ENCODE measurements at regions not wholly inside any gene's neighbourhood (a gene's known extent, or its start where the extent isn't known, plus 50 kb on each side); places are given as distances from the start of the nearest gene placed in this dataset.

DNA sequence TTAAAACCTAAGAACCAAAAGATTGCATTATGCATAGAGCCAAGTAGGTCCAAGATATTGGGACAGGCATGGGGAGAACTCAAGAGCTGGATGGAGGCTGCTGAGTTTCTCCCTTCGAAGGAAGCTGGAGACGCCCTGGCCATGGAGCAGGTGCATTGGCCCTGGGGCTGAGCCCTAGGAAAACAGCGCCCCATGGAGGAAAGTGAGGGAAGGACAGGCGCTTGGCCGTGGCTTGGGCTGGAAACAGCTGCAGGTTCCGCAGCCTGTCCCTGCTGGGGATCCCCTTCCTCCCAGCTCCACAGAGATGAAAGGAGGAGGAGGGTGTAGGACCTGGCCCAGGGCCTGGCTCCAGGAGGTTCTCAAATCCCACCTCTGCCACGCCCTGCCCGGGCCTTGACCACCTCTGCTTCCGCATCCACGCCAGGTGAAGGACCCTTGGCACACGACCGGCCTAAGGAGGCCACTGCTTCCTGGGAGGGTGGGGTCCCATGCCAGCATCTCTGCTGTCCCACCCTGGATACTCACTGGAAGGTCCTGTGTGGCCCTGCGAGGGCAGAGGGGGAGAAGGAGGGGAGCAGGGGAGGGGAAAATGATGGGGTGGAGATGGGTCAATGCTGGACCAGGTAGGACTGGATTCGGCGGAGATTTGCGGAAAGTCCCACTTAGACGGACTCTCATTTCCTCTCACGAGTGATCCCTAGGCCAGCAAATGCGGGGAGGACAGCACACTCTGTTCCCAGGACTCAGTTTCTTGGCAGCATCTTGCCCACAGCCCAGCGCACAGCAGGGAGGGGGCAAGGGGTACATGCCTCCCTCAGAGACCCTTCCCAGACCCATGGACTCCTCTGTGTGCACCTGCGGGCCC lies 258.6 kb upstream of the TCERG1L start:
- TF ChIP-seq CTCF (conservative IDR thresholded peaks at IDR 0.05; ENCODE audit: low read depth): no peak
- H3K27ac ChIP-seq: no peak overlapping the region
- CTCF ChIA-PET: interaction anchor here (0.6 to 1.7 kb wide), 3 partner anchors 11 to 1003 kb away, joined by 3 to 5 read pairs (median 3); no protein-coding TSS in a partner anchor
- DNase-seq (ENCODE audit: low spot score): no peak
- POLR2A ChIA-PET (ENCODE audit: low non-redundant PET): no interaction called here

DNA sequence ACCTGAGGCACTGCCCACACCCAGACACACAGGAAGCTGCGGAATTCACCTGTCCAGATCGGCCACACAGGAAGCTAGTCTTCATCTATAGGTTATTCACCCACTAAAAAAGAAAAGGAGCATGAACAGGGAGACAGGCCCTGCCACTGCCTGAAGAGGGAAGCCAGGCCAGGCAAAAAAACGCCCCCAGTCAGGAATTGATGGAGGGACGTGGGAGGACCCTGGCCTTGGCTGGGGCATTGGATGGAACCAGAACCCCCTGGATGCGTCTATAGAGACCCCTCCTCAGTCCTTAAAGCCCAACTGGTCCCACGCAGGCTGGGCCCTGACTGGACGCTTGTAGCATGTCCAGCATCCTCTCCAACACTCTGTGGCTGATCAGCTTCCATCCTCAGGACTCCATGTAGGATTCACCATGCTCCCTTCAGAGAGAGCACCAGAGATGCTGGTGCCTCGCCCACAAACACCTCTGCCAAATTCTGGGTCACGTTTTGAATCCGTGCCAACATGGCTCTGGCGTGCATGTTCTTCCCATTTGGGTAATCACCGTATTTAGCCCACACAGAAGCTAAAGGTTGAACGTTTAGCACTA lies 259.3 kb upstream of the TCERG1L start:
- ChIA-PET CTCF (interaction anchor here (0.6 kb wide), 1 partner anchor 1004 kb away, joined by 3 read pairs; no protein-coding TSS in a partner anchor), POLR2A (ENCODE audit: low non-redundant PET) (no interaction called here)
- no peak overlapping the region for H3K27ac ChIP-seq
- no peak for TF ChIP-seq CTCF (conservative IDR thresholded peaks at IDR 0.05; ENCODE audit: low read depth)
- DNase-seq (ENCODE audit: low spot score): no peak

GRCh38 chr10:131571346-131571745 lies 259.8 kb upstream of the TCERG1L start:
- no peak overlapping the region for H3K27ac ChIP-seq
- ChIA-PET CTCF (no interaction called here), POLR2A (ENCODE audit: low non-redundant PET) (no interaction called here)
- no peak for DNase-seq (ENCODE audit: low spot score)
- no peak for TF ChIP-seq CTCF (conservative IDR thresholded peaks at IDR 0.05; ENCODE audit: low read depth)

DNA sequence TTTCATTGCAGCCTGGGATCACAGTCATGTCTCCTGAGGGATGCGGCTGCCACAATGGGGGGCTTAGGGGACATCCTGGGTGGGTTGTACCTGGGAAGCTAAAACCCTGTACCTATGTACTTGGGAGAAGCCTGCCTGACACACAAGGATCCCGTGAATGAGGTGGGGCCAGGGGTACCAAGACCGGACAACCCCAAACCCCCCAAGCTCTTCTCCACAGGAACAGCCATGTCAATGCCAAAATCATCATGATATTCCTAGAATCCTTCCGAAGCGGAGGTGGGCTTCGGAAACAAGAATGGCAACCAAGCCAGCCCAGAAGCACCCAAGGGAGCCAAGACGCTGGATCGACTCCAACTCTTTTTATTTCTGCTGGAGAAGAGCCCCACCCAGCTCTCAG lies 260.3 kb upstream of the TCERG1L start:
- DNase-seq (ENCODE audit: low spot score): no peak
- POLR2A ChIA-PET (ENCODE audit: low non-redundant PET): no interaction called here
- H3K27ac ChIP-seq: no peak overlapping the region
- CTCF ChIA-PET: no interaction called here
- no peak for TF ChIP-seq CTCF (conservative IDR thresholded peaks at IDR 0.05; ENCODE audit: low read depth)

DNA sequence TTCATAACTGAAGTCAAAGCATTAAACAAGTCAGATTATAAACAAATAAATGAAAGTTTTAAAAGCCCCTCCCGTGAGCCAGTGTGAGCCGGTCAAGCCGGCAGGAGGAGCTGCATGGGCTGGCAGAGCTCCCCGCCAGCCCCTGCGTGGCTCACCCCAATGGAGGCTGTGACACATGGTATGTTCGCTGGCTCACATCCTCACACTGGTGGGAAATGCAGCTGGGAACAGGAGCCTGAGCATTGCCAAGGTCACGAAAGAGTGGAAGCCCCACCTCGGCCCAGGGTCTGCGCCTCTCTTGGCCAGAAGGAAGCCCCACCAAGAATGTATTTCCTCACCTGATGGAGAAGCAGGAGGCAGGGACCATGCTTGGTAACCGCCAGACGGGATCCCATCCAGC lies 261.7 kb upstream of the TCERG1L start:
- ChIA-PET POLR2A (ENCODE audit: low non-redundant PET) (no interaction called here), CTCF (interaction anchor here (0.7 to 0.9 kb wide), 2 partner anchors 13 to 78 kb away, joined by 3 read pairs; no protein-coding TSS in a partner anchor)
- H3K27ac ChIP-seq: no peak overlapping the region
- no peak for TF ChIP-seq CTCF (conservative IDR thresholded peaks at IDR 0.05; ENCODE audit: low read depth)
- DNase-seq (ENCODE audit: low spot score): no peak

DNA sequence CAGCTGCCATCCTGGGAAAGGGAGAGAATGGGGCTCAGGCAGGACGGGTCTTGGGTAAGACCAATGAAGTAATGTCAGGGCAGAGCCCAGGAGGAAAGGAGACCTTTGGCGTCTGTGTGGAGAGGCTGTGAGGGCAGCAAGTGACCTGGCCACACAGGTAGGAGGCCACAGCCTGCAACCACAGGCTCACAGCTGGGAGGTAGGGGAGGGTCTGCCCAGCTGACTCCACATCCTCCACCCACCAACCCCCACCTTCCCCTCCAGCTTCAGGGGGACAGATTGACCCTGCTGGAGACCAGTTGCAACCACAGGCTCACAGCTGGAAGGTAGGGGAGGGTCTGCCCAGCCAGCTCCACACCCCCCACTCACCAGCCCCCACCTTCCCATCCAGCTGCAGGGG lies 262.2 kb upstream of the TCERG1L start:
- no peak for DNase-seq (ENCODE audit: low spot score)
- TF ChIP-seq CTCF (conservative IDR thresholded peaks at IDR 0.05; ENCODE audit: low read depth): no peak
- ChIA-PET POLR2A (ENCODE audit: low non-redundant PET) (no interaction called here), CTCF (interaction anchor here (0.7 to 0.9 kb wide), 2 partner anchors 14 to 78 kb away, joined by 3 read pairs; no protein-coding TSS in a partner anchor)
- H3K27ac ChIP-seq: no peak overlapping the region
